ENCODE measurements at regions not wholly inside any gene's neighbourhood (a gene's known extent, or its start where the extent isn't known, plus 50 kb on each side); places are given as distances from the start of the nearest gene placed in this dataset.
"Not testable (repeated sequence)": the region's sequence is repeated elsewhere in the genome, so short reads cannot be mapped to it uniquely, and the experiment has no call there.

DNA sequence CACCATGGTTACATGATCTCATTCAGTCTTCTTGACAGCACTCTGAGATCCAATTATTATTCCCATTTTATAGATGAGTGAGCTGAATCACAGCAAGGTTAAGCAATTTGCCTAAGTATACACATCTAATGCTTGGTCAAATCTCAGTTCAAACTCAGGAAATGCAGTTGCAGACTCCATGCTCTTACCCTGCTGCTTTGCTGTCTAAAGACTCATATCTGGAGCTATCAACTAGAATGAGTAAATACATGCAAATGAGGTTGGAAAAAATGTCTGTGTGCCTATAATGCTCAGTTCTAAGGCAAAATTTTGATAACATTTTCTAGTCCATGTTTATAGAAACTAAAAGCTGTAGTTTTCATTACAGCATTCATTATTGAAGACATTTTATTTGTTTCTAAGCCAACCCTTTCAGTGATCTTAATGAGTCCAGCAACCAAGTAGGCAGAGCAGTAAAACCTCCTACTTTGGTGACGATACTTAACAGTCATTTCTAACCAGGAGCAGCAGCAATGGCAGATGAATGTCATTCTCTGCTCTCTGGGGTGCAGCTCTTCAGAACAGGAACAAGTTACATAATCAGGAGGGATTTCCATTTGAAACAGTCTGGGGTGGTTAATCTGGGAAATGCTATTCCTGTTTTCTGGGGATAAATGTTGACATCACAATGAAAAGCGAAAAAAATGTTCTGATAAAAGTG lies 396.8 kb upstream of the UBE2E3 start:
- peak; percentile 22 for DNase-seq (ENCODE audit: low spot score)
- in situ Hi-C loops (cut with HindIII; ENCODE audit: low sequenced_read_pairs) = no loop called here

DNA sequence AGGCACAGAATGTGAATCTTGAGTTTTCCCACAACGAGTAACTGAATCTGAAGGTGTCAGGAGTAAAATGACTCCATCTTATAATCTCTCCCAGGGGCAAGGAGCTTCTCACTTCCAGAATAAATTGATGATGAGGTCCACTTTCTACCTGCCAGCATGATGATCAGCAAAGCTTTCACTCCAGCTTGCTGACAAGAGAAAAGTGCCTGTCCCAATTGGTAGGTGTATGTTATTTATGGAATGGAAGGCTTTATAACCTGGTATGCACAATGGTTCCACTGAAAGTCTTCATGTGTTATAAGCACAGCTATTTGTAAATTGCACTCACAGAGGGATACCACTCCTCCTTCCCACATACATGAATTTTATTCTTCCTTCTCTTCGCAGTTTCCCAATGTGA lies 401.0 kb upstream of the UBE2E3 start:
- in situ Hi-C loops (cut with HindIII; ENCODE audit: low sequenced_read_pairs) = no loop called here
- no peak for DNase-seq (ENCODE audit: low spot score)

DNA sequence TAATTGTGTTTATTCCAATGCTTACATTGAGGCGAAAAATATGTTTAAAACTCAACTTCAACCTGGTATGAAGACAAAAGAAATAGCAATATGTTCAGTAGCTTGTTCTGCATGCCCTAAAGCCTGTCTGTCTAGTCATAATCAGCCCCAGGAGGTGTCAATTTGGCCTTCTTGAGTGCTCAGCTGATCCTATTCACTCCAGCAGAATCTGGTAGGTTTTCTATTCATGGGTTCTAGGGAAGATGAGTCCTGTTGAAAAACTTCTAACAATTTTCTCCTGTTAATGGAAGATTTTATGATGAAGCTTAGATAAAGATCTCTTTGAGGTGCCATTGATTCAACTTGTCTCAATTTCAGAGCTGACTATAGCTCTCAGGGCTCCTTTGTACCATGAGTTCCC lies 402.0 kb upstream of the UBE2E3 start:
- DNase-seq (ENCODE audit: low spot score) = no peak
- in situ Hi-C loops (cut with HindIII; ENCODE audit: low sequenced_read_pairs) = no loop called here

DNA sequence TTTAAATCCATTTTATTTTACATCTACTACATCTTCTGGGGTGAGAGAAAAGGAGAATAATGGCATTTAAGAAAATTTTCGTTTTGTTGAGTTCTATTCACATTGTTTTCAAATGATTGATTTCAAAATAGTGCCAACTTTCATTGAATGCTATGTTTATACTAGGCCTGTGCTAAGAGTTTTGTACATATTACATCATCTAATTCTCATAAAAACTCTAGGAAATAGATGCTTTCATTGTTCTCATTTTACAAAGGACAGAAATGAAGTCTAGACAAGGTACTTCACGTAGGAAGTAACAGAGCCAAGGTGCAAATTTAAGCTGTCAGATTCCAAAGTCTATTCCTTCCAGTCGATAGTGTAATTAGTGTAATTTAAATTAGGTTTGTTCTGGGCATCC lies 402.8 kb upstream of the UBE2E3 start:
- in situ Hi-C loops (cut with HindIII; ENCODE audit: low sequenced_read_pairs) = no loop called here
- DNase-seq (ENCODE audit: low spot score) = no peak

DNA sequence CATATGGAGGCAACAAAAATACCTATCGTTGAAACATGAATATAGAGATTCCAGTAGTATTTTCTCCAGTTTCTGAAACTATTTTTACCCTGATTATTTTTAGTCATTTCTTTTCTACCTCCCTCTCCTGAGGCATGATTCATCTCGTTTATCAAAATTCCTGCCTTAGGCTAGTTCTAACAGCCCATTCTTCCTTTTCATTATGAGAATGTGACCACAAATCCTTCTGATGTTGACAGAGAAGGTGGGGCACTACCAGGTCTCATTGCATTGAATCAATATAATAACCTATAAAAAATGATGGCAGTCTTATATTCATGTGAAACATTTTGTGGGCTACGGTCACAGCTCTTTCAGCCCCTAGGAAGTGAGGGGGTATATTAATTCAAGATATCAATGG lies 406.5 kb upstream of the UBE2E3 start:
- in situ Hi-C loops (cut with HindIII; ENCODE audit: low sequenced_read_pairs) = no loop called here
- no peak for DNase-seq (ENCODE audit: low spot score)

DNA sequence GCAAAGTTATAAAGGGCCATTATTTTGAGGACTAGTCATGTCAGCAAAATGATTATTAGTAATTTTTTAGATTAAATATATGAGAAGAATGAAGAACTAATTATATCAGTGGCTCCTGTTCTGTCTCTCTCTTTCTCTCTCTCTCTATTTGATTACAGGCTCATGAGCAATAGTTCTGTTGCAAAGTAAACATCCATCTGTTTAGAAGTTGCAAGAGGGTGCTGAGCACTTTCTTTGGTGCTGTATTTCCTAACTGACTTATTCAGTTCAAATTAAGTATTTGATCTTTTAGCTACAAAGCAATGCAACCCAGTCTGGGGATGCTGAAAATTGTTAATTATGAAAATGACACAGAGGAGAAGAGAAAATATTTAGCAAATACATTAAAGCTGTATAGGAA lies 408.1 kb upstream of the UBE2E3 start:
- in situ Hi-C loops (cut with HindIII; ENCODE audit: low sequenced_read_pairs) = no loop called here

DNA sequence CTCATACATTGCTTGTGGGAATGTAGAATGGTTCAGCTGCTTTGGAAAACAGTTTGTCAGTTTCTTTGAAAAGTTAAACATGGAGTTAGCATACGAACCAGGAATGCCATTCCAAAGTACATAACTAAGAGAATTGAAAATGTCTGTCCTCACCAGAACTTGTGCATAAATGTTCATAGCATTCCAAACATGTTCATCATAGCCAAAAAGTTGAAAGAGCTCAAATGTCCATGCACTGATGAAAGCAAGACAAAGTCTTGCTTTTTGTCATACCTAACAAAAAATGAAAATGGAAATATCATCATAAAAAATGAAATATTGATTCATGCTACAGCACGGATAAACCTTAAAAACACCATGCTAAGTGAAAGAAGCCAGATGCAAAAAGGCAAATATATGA lies 408.8 kb upstream of the UBE2E3 start:
- in situ Hi-C loops (cut with HindIII; ENCODE audit: low sequenced_read_pairs) = no loop called here
- no peak for DNase-seq (ENCODE audit: low spot score)

More for the DNA sequence above, 408.1 kb upstream of the UBE2E3 start:
- DNase-seq (ENCODE audit: low spot score) = no peak

DNA sequence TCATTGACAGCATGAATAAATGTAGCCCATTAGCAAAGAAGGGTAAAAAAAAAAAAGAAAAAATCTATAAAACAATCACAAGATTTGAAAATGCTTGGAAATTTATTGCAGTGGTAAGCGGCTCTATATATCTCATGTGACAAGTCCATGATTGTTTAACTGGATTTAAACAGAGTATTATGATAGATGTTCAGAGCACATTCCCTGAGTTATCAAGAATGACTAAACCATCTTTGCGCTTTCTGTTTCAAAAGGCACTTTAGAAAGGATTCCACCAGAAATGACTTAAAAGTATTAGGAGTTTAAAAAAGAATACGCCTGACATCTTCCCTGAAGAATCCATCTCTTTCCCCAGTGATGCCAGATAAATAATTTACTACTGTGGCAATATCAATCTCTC lies 409.5 kb upstream of the UBE2E3 start:
- in situ Hi-C loops (cut with HindIII; ENCODE audit: low sequenced_read_pairs) = no loop called here
- no peak for DNase-seq (ENCODE audit: low spot score)

DNA sequence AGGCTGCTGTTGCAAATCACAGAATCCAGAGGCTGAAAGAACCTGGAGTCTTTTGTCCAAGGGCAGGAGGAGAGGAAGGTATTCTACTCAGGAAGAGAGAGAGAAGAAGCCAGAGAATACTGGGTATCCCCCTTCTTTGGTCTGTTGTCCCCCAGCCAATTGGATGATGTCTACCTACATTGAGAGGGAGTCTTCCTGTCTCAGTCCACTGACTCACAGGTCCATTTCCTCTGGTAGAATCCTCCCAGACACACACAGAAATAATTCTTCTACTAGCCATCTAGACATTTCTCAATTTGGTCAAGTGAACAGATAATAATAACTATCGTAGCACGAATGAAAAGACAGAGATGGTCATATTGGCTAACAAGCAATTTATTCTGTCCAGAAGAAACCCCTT lies 416.4 kb upstream of the UBE2E3 start:
- DNase-seq (ENCODE audit: low spot score) = no peak
- in situ Hi-C loops (cut with HindIII; ENCODE audit: low sequenced_read_pairs) = no loop called here

DNA sequence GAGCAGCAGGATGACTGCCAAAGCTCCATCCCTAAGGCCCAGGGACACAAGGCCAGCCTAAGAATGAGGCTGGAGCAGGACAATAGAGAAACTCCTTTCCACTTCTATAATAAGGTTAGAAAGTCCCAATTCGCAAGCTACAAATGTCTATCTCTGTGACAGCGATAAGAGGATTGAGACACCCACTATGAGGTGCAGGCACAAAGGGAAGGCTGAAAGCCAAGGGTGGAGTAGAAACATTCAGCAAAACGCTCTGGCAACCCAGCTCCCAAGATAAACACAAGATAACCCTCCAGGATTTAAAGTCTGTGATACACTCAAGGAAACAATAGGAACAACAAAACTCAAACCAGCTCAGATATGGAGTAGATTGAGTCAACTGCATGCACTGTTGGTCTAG lies 418.0 kb upstream of the UBE2E3 start:
- in situ Hi-C loops (cut with HindIII; ENCODE audit: low sequenced_read_pairs) = no loop called here
- DNase-seq (ENCODE audit: low spot score) = no peak

DNA sequence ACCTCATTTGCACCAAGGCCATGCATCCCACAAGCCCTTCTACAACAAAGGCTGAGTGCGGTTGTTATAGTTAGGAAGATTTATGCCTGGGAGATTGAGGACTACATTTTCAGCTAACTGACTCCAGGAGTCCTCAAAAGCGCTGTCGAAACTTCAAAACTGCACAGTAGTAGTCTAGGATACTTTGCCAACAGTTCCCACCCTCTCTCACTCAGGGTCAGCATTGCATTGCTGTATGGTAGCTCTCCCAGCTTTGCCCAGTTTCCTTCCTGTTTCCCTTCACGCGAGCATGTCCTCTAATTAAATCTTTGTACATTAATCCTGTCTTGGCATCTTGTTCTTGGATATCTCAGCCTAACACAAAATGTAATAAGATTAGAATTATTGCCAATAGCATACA lies 420.6 kb upstream of the UBE2E3 start:
- in situ Hi-C loops (cut with HindIII; ENCODE audit: low sequenced_read_pairs) = no loop called here
- DNase-seq (ENCODE audit: low spot score) = no peak

DNA sequence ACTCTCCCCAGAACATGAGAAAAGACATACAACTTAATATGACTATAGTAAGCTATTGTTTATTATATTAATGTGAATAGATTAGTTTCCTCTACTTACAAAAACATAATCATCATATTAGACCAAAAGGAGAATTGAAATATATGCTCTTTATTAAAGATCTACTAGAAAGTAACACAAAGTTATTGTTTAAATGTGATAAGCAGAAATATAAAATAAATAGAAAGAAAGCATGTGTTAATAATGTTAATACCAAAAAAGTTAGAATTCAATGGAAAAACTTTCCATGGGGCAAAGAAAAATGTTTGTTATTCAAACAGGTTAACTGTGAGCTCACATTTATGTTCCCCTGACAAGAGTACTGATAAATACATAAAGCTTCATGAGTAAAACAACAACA lies 421.4 kb upstream of the UBE2E3 start:
- in situ Hi-C loops (cut with HindIII; ENCODE audit: low sequenced_read_pairs) = no loop called here
- no peak for DNase-seq (ENCODE audit: low spot score)

DNA sequence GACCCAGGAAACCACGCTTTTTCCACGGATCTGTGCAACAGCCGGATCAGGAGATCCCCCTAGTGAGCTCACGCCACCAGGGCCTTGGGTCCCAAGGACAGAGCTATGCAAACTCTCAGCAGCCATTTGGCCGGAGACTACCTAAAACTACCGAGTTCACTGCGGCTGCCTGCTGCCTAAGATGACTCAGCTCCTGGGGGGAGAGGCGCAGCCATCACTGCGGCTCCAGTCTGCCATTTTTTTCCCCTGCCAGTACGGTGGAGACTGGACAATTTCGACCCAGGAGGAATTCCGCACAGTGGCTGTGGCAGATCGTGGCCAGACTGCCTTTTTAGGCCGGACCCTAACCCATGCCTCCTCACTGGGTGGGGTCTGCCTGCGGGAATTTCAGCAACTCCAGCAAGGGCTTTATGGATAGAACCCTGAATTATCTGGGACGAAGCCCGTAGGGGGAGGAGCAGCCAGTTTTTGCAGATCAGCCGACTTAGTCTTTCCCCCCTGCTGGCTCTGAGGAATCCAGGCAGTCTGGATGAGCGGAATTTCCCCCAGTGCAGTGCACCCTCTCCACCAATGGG lies 424.9 kb upstream of the UBE2E3 start:
- in situ Hi-C loops (cut with HindIII; ENCODE audit: low sequenced_read_pairs) = no loop called here
- no peak for DNase-seq (ENCODE audit: low spot score)

DNA sequence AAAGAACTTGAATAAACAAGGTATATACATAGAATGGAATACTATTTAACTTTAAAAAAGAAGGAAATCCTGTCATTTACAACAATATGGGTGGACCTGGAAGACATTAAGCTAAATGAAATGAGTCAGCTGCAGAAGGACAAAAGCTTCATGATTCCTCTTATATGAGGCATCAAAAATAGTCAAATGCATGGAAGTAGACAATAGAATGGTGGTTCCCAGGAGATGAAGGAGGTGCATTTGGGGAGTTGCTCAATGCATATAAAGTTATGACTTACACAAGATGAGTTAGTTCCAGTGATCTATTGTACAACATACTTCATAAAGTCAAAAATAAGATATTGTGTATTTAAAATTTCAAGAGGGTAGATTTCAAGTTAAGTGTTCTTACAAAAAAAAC lies 426.1 kb upstream of the UBE2E3 start:
- in situ Hi-C loops (cut with HindIII; ENCODE audit: low sequenced_read_pairs) = no loop called here
- DNase-seq (ENCODE audit: low spot score) = no peak

DNA sequence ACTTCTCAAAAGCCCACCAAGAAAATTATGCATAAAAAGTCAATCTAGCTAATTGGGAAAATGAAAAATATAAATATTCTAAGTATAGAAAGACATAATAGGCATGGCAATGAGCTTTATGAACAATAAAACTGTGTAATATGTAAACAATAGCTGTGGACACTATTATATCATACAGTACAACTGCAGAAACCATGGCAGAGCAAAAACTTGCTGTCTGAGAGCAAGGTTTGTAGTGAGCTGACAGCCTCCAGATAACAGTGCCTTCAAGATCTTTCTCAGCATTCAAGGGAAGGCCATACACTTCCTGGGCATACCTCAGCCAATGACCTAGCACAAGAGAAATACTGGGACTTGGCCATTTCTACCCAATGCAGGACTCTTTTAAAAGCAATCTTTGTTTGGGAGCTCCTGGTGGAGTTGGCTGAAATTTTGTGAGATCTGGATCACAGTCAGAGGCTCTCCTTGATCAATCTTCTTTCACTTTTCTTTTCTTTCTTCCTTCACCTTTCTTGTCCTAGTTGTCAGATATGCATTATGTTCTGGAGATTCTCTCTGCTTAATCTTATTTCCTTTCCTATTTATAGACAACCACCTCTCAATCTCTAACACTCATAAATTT lies 427.2 kb upstream of the UBE2E3 start:
- in situ Hi-C loops (cut with HindIII; ENCODE audit: low sequenced_read_pairs) = no loop called here
- no peak for DNase-seq (ENCODE audit: low spot score)

DNA sequence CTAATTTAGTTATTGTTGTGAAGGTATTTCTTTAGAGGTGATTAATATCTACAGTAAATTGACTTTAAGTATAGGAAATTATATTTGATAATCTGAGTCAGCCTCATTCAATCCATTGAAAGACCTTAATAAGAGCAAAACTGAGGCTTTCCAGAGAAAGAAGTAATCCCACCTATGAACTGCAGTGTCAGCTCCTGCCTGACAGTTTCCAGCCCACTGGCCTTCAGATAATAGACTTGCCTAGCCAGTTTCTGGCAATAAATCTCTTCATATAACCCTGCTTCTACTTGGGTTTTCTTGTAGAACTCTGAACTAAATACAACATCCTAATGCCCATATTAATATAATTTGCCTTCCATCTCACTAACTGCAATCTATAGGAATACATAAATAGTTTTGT lies 437.9 kb upstream of the UBE2E3 start:
- in situ Hi-C loops (cut with HindIII; ENCODE audit: low sequenced_read_pairs) = no loop called here
- no peak for DNase-seq (ENCODE audit: low spot score)

DNA sequence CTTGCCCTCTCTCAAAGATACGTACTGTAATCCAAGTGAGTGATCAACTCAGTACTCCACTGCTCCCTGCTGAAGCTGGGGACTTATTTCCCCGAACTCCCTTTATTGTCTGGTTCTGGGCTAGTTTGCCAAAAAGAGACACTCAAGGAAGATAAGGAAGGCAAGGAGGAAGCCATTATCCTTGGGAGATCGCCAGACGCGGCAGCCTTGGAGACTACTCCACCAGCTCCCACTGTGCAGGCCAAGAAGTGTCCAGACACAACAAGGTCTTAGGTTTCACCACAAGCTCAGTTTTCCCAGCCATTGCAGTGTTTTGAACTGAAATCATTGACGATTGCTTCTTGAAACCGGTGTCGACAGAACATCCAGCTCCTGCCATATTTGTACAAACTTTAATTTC lies 439.6 kb upstream of the UBE2E3 start:
- in situ Hi-C loops (cut with HindIII; ENCODE audit: low sequenced_read_pairs) = no loop called here
- no peak for DNase-seq (ENCODE audit: low spot score)

DNA sequence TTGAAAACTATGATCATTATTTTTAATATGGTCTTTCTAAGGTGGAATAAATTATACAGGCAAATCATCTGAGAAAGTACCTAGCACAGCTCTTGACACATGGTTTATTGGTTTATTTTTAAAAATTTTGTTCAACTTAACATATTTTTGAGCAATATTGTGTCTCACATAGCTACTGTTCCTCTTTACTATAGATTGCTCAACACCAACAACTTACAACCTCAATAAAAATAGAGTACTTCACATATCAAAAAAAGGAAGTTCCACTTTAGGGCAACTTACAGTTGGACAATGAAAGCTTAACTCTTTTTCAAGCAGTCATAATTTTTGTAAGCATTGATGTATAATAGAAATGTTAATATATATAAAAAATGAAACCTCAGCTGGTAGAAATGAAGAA lies 440.9 kb upstream of the UBE2E3 start:
- DNase-seq (ENCODE audit: low spot score) = no peak
- in situ Hi-C loops (cut with HindIII; ENCODE audit: low sequenced_read_pairs) = no loop called here

DNA sequence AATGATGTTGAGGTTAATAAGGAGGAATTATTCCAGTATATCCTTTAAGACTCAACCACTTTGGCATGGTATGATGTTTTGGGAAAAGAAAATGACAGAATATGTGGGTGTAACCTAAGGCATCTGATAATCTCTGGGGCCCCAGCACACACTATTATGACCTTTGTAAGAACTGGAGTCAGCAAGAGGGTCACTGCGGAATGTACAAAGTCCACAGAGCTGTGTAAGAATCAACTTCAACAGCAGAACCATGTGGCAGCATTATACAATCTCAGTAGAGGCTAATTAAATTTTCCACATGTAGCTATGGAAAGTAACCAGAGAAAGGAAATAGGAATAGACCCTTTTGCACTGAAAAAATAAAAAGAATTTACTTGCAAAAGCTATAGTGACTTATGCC lies 445.1 kb upstream of the UBE2E3 start:
- in situ Hi-C loops (cut with HindIII; ENCODE audit: low sequenced_read_pairs) = no loop called here
- DNase-seq (ENCODE audit: low spot score) = no peak

DNA sequence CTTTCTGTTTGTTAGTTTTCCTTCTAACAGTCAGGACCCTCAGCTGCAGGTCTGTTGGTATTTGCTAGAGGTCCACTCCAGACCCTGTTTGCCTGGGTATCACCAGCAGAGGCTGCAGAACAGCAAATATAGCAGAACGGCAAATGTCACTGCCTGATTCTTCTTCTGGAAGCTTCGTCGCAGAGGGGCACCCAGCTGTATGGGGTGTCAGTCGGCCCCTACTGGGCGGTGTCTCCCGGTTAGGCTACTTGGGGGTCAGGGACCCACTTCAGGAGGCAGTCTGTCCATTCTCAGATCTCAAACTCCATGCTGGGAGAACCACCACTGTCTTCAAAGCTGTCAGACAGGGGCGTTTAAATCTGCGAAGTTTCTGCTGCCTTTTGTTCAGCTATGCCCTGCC lies 448.6 kb upstream of the UBE2E3 start:
- DNase-seq (ENCODE audit: low spot score); in situ Hi-C loops (cut with HindIII; ENCODE audit: low sequenced_read_pairs): not testable (repeated sequence)

DNA sequence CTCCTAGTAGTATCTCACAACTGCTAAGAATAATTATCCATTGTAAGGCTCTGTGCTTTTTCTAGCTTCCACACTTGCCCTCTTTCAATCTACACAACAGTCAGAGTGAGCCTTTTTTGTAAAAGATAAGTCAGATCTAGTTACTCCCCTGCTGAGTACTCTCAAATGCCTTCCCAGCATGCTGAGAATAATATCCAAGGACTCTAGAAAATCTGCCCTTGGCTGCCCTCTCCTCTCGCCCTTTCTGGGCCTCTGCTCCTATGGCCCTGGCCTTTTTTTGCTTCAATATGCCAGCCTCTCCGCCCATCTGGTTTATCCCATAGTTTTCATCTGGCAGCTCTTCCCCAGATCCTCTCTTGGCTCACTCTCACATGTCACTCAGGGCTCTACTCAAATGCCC lies 455.9 kb upstream of the UBE2E3 start:
- in situ Hi-C loops (cut with HindIII; ENCODE audit: low sequenced_read_pairs) = no loop called here

More for the DNA sequence above, 455.9 kb upstream of the UBE2E3 start:
- peak; percentile 11 for DNase-seq (ENCODE audit: low spot score)

All from G401 (cell line).